ENCODE measurements at regions not wholly inside any gene's neighbourhood (a gene's known extent, or its start where the extent isn't known, plus 50 kb on each side); places are given as distances from the start of the nearest gene placed in this dataset.

DNA sequence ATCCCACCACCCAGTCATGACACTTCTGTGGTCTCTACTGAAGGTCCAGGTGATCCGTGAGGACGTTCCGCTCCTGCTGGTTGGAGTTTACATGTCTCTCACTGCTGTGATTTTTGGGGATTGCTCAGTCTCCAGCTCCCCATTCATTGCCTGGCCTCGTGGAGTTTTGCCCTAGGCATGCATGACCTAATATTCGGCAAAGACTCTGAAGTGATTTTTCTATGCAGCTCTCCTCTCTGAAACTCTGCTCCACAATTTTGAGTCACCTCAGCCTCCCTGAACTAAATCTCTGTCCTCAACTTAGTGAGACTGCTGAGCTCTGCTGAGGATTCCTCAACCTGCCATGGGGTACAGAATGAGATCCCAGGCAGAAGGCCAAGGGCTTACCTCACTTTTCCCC is 174.4 kb upstream of the FGGY start:
- no peak for TF ChIP-seq CTCF (IDR thresholded peaks at IDR 0.05)
- no peak for TF ChIP-seq EP300 (IDR thresholded peaks at IDR 0.05)
- TF ChIP-seq POLR2AphosphoS5 (IDR thresholded peaks at IDR 0.05) = no peak

All from sigmoid colon (tissue), 4 donors.